HepG2 (cell line): ENCODE measurements at regions not wholly inside any gene's neighbourhood (a gene's known extent, or its start where the extent isn't known, plus 50 kb on each side); places are given as distances from the start of the nearest gene placed in this dataset.

Experiments
- ATAC-seq: fragments of 200-7000 bp; cut with Tn5 transposase; 3 replicates; pipeline ENCODE4 v1.9.1; 2020; ENCODE audit warnings: mild to moderate bottlenecking, moderate library complexity
- BruUV-seq: library from RNA; stranded (reverse); fragments of 400-500 nt; replicated peaks from 2 replicates; lab custom pipeline; 2021; lab: Mats Ljungman, UMichigan
- CTCF ChIA-PET: fragments of 300-600 bp; formaldehyde crosslinking; extraction: SDS; loops from one replicate; lab custom pipeline; 2021; ENCODE audit warnings: low total read pairs, inconsistent platforms, low intra/inter-chr PET ratio; lab: Yijun Ruan, JAX
- POLR2A ChIA-PET: fragments of 350-600 bp; sonication (Branson Sonifier 250); formaldehyde crosslinking; loops from one replicate; lab custom pipeline; 2020; ENCODE audit warnings: antibody characterized with exemption, inconsistent platforms; lab: Yijun Ruan, JAX
- DNase-seq: peaks from one replicate; pipeline ENCODE4 v3.0.0-alpha.2; 2015; ENCODE audit warnings: low spot score
- FAIRE-seq: peaks from 3 replicates; lab custom pipeline; 2011; peaks lifted over from hg19 to GRCh38; lab: Jason Lieb, UNC
- H2AFZ ChIP-seq: one replicate; pipeline ENCODE4 v1.6.1; 2011; ENCODE audit warnings: low read length, inconsistent platforms
- H3K27ac ChIP-seq: fragments of 300-600 bp; 3 replicates; pipeline ENCODE4 v1.8.0; 2011; ENCODE audit warnings: mixed run types, mild to moderate bottlenecking, mixed read lengths, low read length, inconsistent platforms; ENCODE audit not compliant: insufficient read depth; ENCODE audit errors: extremely low read length
- H3K27me3 ChIP-seq, 2 experiments: fragments of 200-600 bp in 1 of 2; 2 replicates in 1 of 2; 3 replicates in 1 of 2; pipeline versions ENCODE4 v1.6.0 to v1.8.0; 2011; ENCODE audit warnings: low read length in 2 of 2, mild to moderate bottlenecking in 2 of 2, moderate library complexity in 2 of 2, inconsistent platforms in 1 of 2; ENCODE audit not compliant: insufficient read depth in 2 of 2, control insufficient read depth in 1 of 2
- H3K36me3 ChIP-seq, 2 experiments: fragments of 200-600 bp in 1 of 2; replicated peaks in 1 of 2; 2 replicates in 1 of 2; 3 replicates in 1 of 2; pipeline versions ENCODE4 v1.5.1 to v1.8.0; 2011; ENCODE audit warnings: low read length in 2 of 2, inconsistent platforms in 1 of 2; ENCODE audit not compliant: insufficient read depth in 2 of 2, control insufficient read depth in 1 of 2
- H3K4me1 ChIP-seq: 2 replicates; pipeline ENCODE4 v1.5.1; 2012; ENCODE audit warnings: low read length, inconsistent platforms; ENCODE audit not compliant: insufficient read depth
- H3K4me2 ChIP-seq: 2 replicates; pipeline ENCODE4 v1.6.0; 2011; ENCODE audit warnings: low read depth, low read length, inconsistent platforms
- H3K4me3 ChIP-seq, 3 experiments: fragments of 200-600 bp in 1 of 3; sonication (generic), shearing (Covaris generic) in 1 of 3; replicated peaks in 1 of 3; 2 replicates each; pipeline ENCODE4 v1.5.1; 2011 to 2016; ENCODE audit warnings: low read length in 3 of 3, inconsistent platforms in 2 of 3, low read depth in 2 of 3, mild to moderate bottlenecking in 2 of 3, control low read depth in 1 of 3, mixed read lengths in 1 of 3; ENCODE audit not compliant: insufficient read depth in 1 of 3
- H3K79me2 ChIP-seq: one replicate; pipeline ENCODE4 v1.6.1; 2011; ENCODE audit warnings: low read length, inconsistent platforms; ENCODE audit not compliant: insufficient read depth
- H3K9ac ChIP-seq: 2 replicates; pipeline ENCODE4 v1.6.0; 2011; ENCODE audit warnings: mild to moderate bottlenecking, low read depth, low read length, inconsistent platforms; ENCODE audit not compliant: insufficient read depth
- H3K9me3 ChIP-seq: 2 replicates; pipeline ENCODE4 v1.5.1; 2012; ENCODE audit warnings: mild to moderate bottlenecking, low read length
- H4K20me1 ChIP-seq: 2 replicates; pipeline ENCODE4 v1.6.0; 2011; ENCODE audit warnings: inconsistent platforms, mild to moderate bottlenecking, low read length, moderate library complexity; ENCODE audit not compliant: insufficient read depth
- ELF3 ChIP-seq: IDR thresholded peaks from 2 replicates; pipeline ENCODE4 v1.6.1; 2016; ENCODE audit warnings: missing genetic modification reagents, missing compliant biosample characterization
- HMGXB4 ChIP-seq, 2 experiments: sonication (generic) in 1 of 2; formaldehyde crosslinking in 1 of 2; IDR thresholded peaks; 2 replicates each; pipeline versions ENCODE4 v1.4.0 to v1.6.1; 2018 to 2020; ENCODE audit warnings: missing genetic modification reagents in 2 of 2, borderline replicate concordance in 1 of 2, low read depth in 1 of 2, mild to moderate bottlenecking in 1 of 2, missing biosample characterization in 1 of 2
- JDP2 ChIP-seq: sonication (generic); formaldehyde crosslinking; IDR thresholded peaks from 2 replicates; pipeline ENCODE4 v1.8.1; 2022; ENCODE audit warnings: missing genetic modification reagents, borderline replicate concordance
- MBNL3 ChIP-seq: fragments of 250-450 bp; sonication (Bioruptor Pico); conservative IDR thresholded peaks from 2 replicates; pipeline ENCODE4 v1.8.0; 2022; ENCODE audit warnings: mild to moderate bottlenecking, inconsistent platforms
- NRL ChIP-seq: sonication (generic); formaldehyde crosslinking; IDR thresholded peaks from 2 replicates; pipeline ENCODE4 v1.5.0; 2020; ENCODE audit warnings: missing genetic modification reagents, mild to moderate bottlenecking, moderate library complexity, borderline replicate concordance
- SRSF9 ChIP-seq: fragments of 200-400 bp; formaldehyde crosslinking; IDR thresholded peaks from 2 replicates; pipeline ENCODE4 v1.6.1; 2018; ENCODE audit warnings: borderline replicate concordance, mild to moderate bottlenecking, low read depth, low read length; ENCODE audit not compliant: insufficient read depth, poor library complexity, severe bottlenecking
- STAT5B ChIP-seq: sonication (generic); formaldehyde crosslinking; IDR thresholded peaks from 2 replicates; pipeline ENCODE4 v1.4.0; 2020; ENCODE audit warnings: missing genetic modification reagents
- ZNF232 ChIP-seq: sonication (generic); formaldehyde crosslinking; IDR thresholded peaks from 2 replicates; pipeline ENCODE4 v1.4.0; 2020; ENCODE audit warnings: missing genetic modification reagents, borderline replicate concordance
- ZNF691 ChIP-seq: sonication (generic); formaldehyde crosslinking; IDR thresholded peaks from 2 replicates; pipeline ENCODE4 v1.4.0; 2020; ENCODE audit warnings: missing genetic modification reagents, low read depth, mild to moderate bottlenecking, borderline replicate concordance
- ZNF788 ChIP-seq: sonication (generic); formaldehyde crosslinking; IDR thresholded peaks from 2 replicates; pipeline ENCODE4 v1.5.0; 2020; ENCODE audit warnings: mild to moderate bottlenecking, missing genetic modification reagents, borderline replicate concordance
- ZNF839 ChIP-seq: sonication (generic); formaldehyde crosslinking; IDR thresholded peaks from 2 replicates; pipeline ENCODE4 v1.4.0; 2020; ENCODE audit warnings: missing genetic modification reagents, mild to moderate bottlenecking, borderline replicate concordance
- ZSCAN20 ChIP-seq: sonication (generic); formaldehyde crosslinking; IDR thresholded peaks from 2 replicates; pipeline ENCODE4 v1.4.0; 2020; ENCODE audit warnings: missing genetic modification reagents, mild to moderate bottlenecking, borderline replicate concordance
- WGBS: methylation state at CpG from one replicate; pipeline ENCODE4 v1.1.6; 2017; ENCODE audit warnings: low lambda C conversion rate; 5-methylcytosine and 5-hydroxymethylcytosine counted together
- in situ Hi-C: cut with HindIII; loops from 2 replicates; pipeline ENCODE4 v1.10.0; 2017; ENCODE audit warnings: low pct_unique_long_range_greater_than_20kb; ENCODE audit not compliant: extremely low pct_ligation_motif_present
- intact Hi-C: fragments of 100-400 bp; cut with micrococcal nuclease; formaldehyde crosslinking; loops from one replicate; pipeline ENCODE4 v1.10.0; 2022; ENCODE audit not compliant: unreplicated experiment
- TF ChIP-seq, protein P1 (sequence below): fragments of 450-650 bp; IDR thresholded peaks from 2 replicates; pipeline ENCODE4 v1.6.1; 2017; ENCODE audit warnings: mild to moderate bottlenecking

- POLR2A ChIA-PET: interaction anchor here (3.2 to 7.1 kb wide), 3 partner anchors 8 to 121 kb away, joined by 10 to 164 read pairs (median 91); partner anchors contain the start of gene CEBPB
- BruUV-seq: no TSS peak
- Histone ChIP-seq H3K4me1 (peaks cover 46% of the 10 kb centered on the region), H3K4me3 (no peak overlapping the region), H3K27me3 (no peaks in the 10 kb centered on the region), H4K20me1 (no peaks in the 10 kb centered on the region), H3K4me2 (no peak overlapping the region), H2AFZ (no peak overlapping the region), H3K27ac (no peak overlapping the region), H3K9me3 (no peaks in the 10 kb centered on the region), H3K79me2 (no peaks in the 10 kb centered on the region), H3K9ac (no peak overlapping the region), H3K36me3 (no peaks in the 10 kb centered on the region)
- no peak for ATAC-seq
- TF ChIP-seq SRSF9: no peak
- TF ChIP-seq, protein P1, sequence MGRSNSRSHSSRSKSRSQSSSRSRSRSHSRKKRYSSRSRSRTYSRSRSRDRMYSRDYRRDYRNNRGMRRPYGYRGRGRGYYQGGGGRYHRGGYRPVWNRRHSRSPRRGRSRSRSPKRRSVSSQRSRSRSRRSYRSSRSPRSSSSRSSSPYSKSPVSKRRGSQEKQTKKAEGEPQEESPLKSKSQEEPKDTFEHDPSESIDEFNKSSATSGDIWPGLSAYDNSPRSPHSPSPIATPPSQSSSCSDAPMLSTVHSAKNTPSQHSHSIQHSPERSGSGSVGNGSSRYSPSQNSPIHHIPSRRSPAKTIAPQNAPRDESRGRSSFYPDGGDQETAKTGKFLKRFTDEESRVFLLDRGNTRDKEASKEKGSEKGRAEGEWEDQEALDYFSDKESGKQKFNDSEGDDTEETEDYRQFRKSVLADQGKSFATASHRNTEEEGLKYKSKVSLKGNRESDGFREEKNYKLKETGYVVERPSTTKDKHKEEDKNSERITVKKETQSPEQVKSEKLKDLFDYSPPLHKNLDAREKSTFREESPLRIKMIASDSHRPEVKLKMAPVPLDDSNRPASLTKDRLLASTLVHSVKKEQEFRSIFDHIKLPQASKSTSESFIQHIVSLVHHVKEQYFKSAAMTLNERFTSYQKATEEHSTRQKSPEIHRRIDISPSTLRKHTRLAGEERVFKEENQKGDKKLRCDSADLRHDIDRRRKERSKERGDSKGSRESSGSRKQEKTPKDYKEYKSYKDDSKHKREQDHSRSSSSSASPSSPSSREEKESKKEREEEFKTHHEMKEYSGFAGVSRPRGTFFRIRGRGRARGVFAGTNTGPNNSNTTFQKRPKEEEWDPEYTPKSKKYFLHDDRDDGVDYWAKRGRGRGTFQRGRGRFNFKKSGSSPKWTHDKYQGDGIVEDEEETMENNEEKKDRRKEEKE: no peak
- TF ChIP-seq NRL (CRISPR knock-in tag): no peak
- TF ChIP-seq HMGXB4 (CRISPR knock-in tag; IDR thresholded peaks at IDR 0.05; ENCODE audit: borderline replicate concordance in 1 of 2, low read depth in 1 of 2): 0 out of 4 replicates have a peak, but pooled peaks of 1 of the 2 experiments have one; percentile 7
- no peak for TF ChIP-seq MBNL3
- no peak for TF ChIP-seq JDP2 (CRISPR knock-in tag)
- no peak for TF ChIP-seq ZNF788
- no peak for TF ChIP-seq ZSCAN20 (CRISPR knock-in tag)
- TF ChIP-seq ZNF691 (CRISPR knock-in tag): peak; percentile 37; the same call in 1 of the 2 replicates
- TF ChIP-seq STAT5B (CRISPR knock-in tag): no peak
- TF ChIP-seq ELF3 (CRISPR knock-in tag): no peak
- TF ChIP-seq ZNF839 (CRISPR knock-in tag): no peak
- no peak for TF ChIP-seq ZNF232
- FAIRE-seq: no peak
- CTCF ChIA-PET: no interaction called here
- DNase-seq: no peak
- 96% methylated on average over 10 of the region's 10 CpGs for WGBS
- in situ Hi-C loops: no loop called here
- intact Hi-C loops: no loop called here
These were observed 120.0 kb downstream of the CEBPB start for GRCh38 chr20:50310673-50311051.
